WTC11 (cell line): ENCODE measurements at regions not wholly inside any gene's neighbourhood (a gene's known extent, or its start where the extent isn't known, plus 50 kb on each side); places are given as distances from the start of the nearest gene placed in this dataset.
A peak's percentile ranks its signal among the peaks of the same experiment; 100 is the strongest.
"Not testable (repeated sequence)": the region's sequence is repeated elsewhere in the genome, so short reads cannot be mapped to it uniquely, and the experiment has no call there.

Experiments used
- ATAC-seq: fragments of 200-7000 bp; cut with Tn5 transposase; 2 replicates; pipeline ENCODE4 v1.10.0; 2021; ENCODE audit warnings: mild to moderate bottlenecking, moderate library complexity
- CTCF ChIA-PET: fragments of 300-600 bp; sonication (Branson Sonifier 250); formaldehyde crosslinking; loops from one replicate; lab custom pipeline; 2021; ENCODE audit warnings: antibody characterized with exemption; lab: Charles Lee
- POLR2A ChIA-PET: fragments of 350-600 bp; sonication (Branson Sonifier 250); formaldehyde crosslinking; loops from one replicate; lab custom pipeline; 2021; ENCODE audit warnings: antibody characterized with exemption; lab: Charles Lee
- DNase-seq: peaks from one replicate; pipeline ENCODE4 v3.0.0; 2021; ENCODE audit warnings: low spot score
- H3K27ac Mint-ChIP-seq: 2 replicates; pipeline ENCODE4 v1.8.0; 2021; ENCODE audit warnings: mixed read lengths
- H3K27me3 Mint-ChIP-seq: 2 replicates; pipeline ENCODE4 v1.8.0; 2021; ENCODE audit warnings: low read depth, mild to moderate bottlenecking, moderate library complexity, mixed read lengths
- H3K36me3 Mint-ChIP-seq: 2 replicates; pipeline ENCODE4 v1.8.0; 2021; ENCODE audit warnings: mixed read lengths
- H3K4me1 Mint-ChIP-seq: 2 replicates; pipeline ENCODE4 v1.8.0; 2022; ENCODE audit warnings: mixed read lengths
- H3K4me3 Mint-ChIP-seq: 2 replicates; pipeline ENCODE4 v1.8.0; 2021; ENCODE audit warnings: mild to moderate bottlenecking, moderate library complexity, mixed read lengths
- H3K9me3 Mint-ChIP-seq: 2 replicates; pipeline ENCODE4 v1.8.0; 2021; ENCODE audit warnings: mixed read lengths
- AFF4 ChIP-seq: sonication (generic); formaldehyde crosslinking; IDR thresholded peaks from 2 replicates; pipeline ENCODE4 v1.8.1; 2023; ENCODE audit warnings: mild to moderate bottlenecking, missing genetic modification reagents, borderline replicate concordance
- ATF1 ChIP-seq: sonication (generic); formaldehyde crosslinking; IDR thresholded peaks from 2 replicates; pipeline ENCODE4 v1.8.1; 2023; ENCODE audit warnings: mild to moderate bottlenecking, moderate library complexity, missing genetic modification reagents
- E2F5 ChIP-seq: sonication (generic); formaldehyde crosslinking; IDR thresholded peaks from 2 replicates; pipeline ENCODE4 v1.8.1; 2022; ENCODE audit warnings: mild to moderate bottlenecking, moderate library complexity, missing genetic modification reagents
- EMX1 ChIP-seq: fragments of 250-450 bp; sonication (Bioruptor Pico); IDR thresholded peaks from 2 replicates; pipeline ENCODE4 v1.8.0; 2021; ENCODE audit warnings: mild to moderate bottlenecking
- FOXK1 ChIP-seq: sonication (generic); formaldehyde crosslinking; IDR thresholded peaks from 2 replicates; pipeline ENCODE4 v1.8.0; 2022; ENCODE audit warnings: mild to moderate bottlenecking, moderate library complexity, missing genetic modification reagents
- FOXP1 ChIP-seq: sonication (generic); formaldehyde crosslinking; IDR thresholded peaks from 2 replicates; pipeline ENCODE4 v1.8.0; 2022; ENCODE audit warnings: missing genetic modification reagents, mild to moderate bottlenecking, moderate library complexity, borderline replicate concordance
- FOXP4 ChIP-seq: sonication (generic); formaldehyde crosslinking; IDR thresholded peaks from 2 replicates; pipeline ENCODE4 v1.8.0; 2022; ENCODE audit warnings: mild to moderate bottlenecking, missing genetic modification reagents
- NFYB ChIP-seq: sonication (generic); formaldehyde crosslinking; conservative IDR thresholded peaks from 2 replicates; pipeline ENCODE4 v1.8.0; 2022; ENCODE audit warnings: low read depth, missing genetic modification reagents
- RELA ChIP-seq: sonication (generic); formaldehyde crosslinking; IDR thresholded peaks from 2 replicates; pipeline ENCODE4 v1.8.1; 2022; ENCODE audit warnings: missing genetic modification reagents, mild to moderate bottlenecking, borderline replicate concordance
- SMAD4 ChIP-seq: sonication (generic); formaldehyde crosslinking; IDR thresholded peaks from 2 replicates; pipeline ENCODE4 v1.8.0; 2022; ENCODE audit warnings: mild to moderate bottlenecking, missing genetic modification reagents
- SP1 ChIP-seq: sonication (generic); formaldehyde crosslinking; conservative IDR thresholded peaks from 2 replicates; pipeline ENCODE4 v1.8.1; 2022; ENCODE audit warnings: missing genetic modification reagents
- TCF7 ChIP-seq: sonication (generic); formaldehyde crosslinking; IDR thresholded peaks from 2 replicates; pipeline ENCODE4 v1.8.0; 2022; ENCODE audit warnings: mild to moderate bottlenecking, low read depth, missing genetic modification reagents, moderate library complexity
- TP53 ChIP-seq: sonication (generic); formaldehyde crosslinking; IDR thresholded peaks from 2 replicates; pipeline ENCODE4 v1.8.1; 2023; ENCODE audit warnings: mild to moderate bottlenecking, missing genetic modification reagents
- ZNF232 ChIP-seq: sonication (generic); formaldehyde crosslinking; IDR thresholded peaks from 2 replicates; pipeline ENCODE4 v1.8.0; 2022; ENCODE audit warnings: mild to moderate bottlenecking, missing genetic modification reagents
- ZNF317 ChIP-seq: sonication (generic); formaldehyde crosslinking; IDR thresholded peaks from 2 replicates; pipeline ENCODE4 v1.8.1; 2023; ENCODE audit warnings: low read depth, mild to moderate bottlenecking, moderate library complexity, missing genetic modification reagents, borderline replicate concordance
- ZNF671 ChIP-seq: fragments of 250-450 bp; sonication (Bioruptor Pico); IDR thresholded peaks from 2 replicates; pipeline ENCODE4 v1.8.0; 2021; ENCODE audit warnings: mild to moderate bottlenecking
- TF ChIP-seq, protein P1 (sequence below): fragments of 200-600 bp; IDR thresholded peaks from 2 replicates; pipeline ENCODE4 v1.8.0; 2022; ENCODE audit warnings: antibody characterized with exemption
- TF ChIP-seq, protein P2 (sequence below): fragments of 250-450 bp; sonication (Bioruptor Pico); IDR thresholded peaks from 2 replicates; pipeline ENCODE4 v1.9.0; 2021; ENCODE audit warnings: mild to moderate bottlenecking

- ATAC-seq (peak; percentile 72), DNase-seq (no peak)
- CTCF ChIA-PET = interaction anchor here (0.6 to 1.6 kb wide), 25 partner anchors 8 to 342 kb away, joined by 3 to 10 read pairs (median 3); partner anchors contain the start of gene SEPTIN7
- Mint-ChIP-seq H3K4me1 (peaks cover 16% of the 10 kb centered on the region), H3K36me3 (peaks cover 14% of the 10 kb centered on the region), H3K4me3 (no peak overlapping the region), H3K9me3 (peaks cover 24% of the 10 kb centered on the region), H3K27me3 (no peaks in the 10 kb centered on the region), H3K27ac (no peak overlapping the region)
- POLR2A ChIA-PET = no interaction called here
- TF ChIP-seq TCF7 (CRISPR knock-in tag) (no peak), TP53 (no peak), RELA (CRISPR knock-in tag) (no peak), SMAD4 (CRISPR knock-in tag) (no peak), FOXP4 (CRISPR knock-in tag) (no peak), ZNF317 (CRISPR knock-in tag) (no peak), NFYB (CRISPR knock-in tag) (no peak)
- TF ChIP-seq, protein P1, sequence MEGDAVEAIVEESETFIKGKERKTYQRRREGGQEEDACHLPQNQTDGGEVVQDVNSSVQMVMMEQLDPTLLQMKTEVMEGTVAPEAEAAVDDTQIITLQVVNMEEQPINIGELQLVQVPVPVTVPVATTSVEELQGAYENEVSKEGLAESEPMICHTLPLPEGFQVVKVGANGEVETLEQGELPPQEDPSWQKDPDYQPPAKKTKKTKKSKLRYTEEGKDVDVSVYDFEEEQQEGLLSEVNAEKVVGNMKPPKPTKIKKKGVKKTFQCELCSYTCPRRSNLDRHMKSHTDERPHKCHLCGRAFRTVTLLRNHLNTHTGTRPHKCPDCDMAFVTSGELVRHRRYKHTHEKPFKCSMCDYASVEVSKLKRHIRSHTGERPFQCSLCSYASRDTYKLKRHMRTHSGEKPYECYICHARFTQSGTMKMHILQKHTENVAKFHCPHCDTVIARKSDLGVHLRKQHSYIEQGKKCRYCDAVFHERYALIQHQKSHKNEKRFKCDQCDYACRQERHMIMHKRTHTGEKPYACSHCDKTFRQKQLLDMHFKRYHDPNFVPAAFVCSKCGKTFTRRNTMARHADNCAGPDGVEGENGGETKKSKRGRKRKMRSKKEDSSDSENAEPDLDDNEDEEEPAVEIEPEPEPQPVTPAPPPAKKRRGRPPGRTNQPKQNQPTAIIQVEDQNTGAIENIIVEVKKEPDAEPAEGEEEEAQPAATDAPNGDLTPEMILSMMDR = peak; percentile 84
Observed at GRCh38 chr7:35975851-35976454, 175.1 kb downstream of the SEPTIN7 start.

- H3K27me3 Mint-ChIP-seq, POLR2A ChIA-PET, DNase-seq, H3K27ac Mint-ChIP-seq, H3K4me3 Mint-ChIP-seq: not testable (repeated sequence)
- peak; percentile 61 for ATAC-seq
- CTCF ChIA-PET = interaction anchor here (0.6 kb wide), 1 partner anchor 108 kb away, joined by 3 read pairs; no protein-coding TSS in a partner anchor
- peaks cover 18% of the 10 kb centered on the region for H3K9me3 Mint-ChIP-seq
- H3K36me3 Mint-ChIP-seq = peaks cover 14% of the 10 kb centered on the region
- peaks cover 16% of the 10 kb centered on the region for H3K4me1 Mint-ChIP-seq
Observed at GRCh38 chr7:35978816-35979640, 174.0 kb upstream of the EEPD1 start.

GRCh38 chr7:35982600-35982999, 170.5 kb upstream of the EEPD1 start:
- no peaks in the 10 kb centered on the region for H3K27me3 Mint-ChIP-seq
- CTCF ChIA-PET = no interaction called here
- peaks cover 1% of the 10 kb centered on the region for H3K9me3 Mint-ChIP-seq
- no peak for DNase-seq
- ATAC-seq = no peak
- TF ChIP-seq EMX1 (no peak), SP1 (no peak), FOXK1 (CRISPR knock-in tag) (no peak), ATF1 (no peak), ZNF232 (CRISPR knock-in tag) (no peak), E2F5 (CRISPR knock-in tag) (no peak), FOXP1 (no peak), AFF4 (no peak), ZNF671 (no peak)
- TF ChIP-seq, protein P2, sequence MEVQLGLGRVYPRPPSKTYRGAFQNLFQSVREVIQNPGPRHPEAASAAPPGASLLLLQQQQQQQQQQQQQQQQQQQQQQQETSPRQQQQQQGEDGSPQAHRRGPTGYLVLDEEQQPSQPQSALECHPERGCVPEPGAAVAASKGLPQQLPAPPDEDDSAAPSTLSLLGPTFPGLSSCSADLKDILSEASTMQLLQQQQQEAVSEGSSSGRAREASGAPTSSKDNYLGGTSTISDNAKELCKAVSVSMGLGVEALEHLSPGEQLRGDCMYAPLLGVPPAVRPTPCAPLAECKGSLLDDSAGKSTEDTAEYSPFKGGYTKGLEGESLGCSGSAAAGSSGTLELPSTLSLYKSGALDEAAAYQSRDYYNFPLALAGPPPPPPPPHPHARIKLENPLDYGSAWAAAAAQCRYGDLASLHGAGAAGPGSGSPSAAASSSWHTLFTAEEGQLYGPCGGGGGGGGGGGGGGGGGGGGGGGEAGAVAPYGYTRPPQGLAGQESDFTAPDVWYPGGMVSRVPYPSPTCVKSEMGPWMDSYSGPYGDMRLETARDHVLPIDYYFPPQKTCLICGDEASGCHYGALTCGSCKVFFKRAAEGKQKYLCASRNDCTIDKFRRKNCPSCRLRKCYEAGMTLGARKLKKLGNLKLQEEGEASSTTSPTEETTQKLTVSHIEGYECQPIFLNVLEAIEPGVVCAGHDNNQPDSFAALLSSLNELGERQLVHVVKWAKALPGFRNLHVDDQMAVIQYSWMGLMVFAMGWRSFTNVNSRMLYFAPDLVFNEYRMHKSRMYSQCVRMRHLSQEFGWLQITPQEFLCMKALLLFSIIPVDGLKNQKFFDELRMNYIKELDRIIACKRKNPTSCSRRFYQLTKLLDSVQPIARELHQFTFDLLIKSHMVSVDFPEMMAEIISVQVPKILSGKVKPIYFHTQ (CRISPR knock-in tag) = no peak
- no peak overlapping the region for H3K4me3 Mint-ChIP-seq
- peaks cover 19% of the 10 kb centered on the region for H3K4me1 Mint-ChIP-seq
- H3K36me3 Mint-ChIP-seq = no peaks in the 10 kb centered on the region
- POLR2A ChIA-PET = no interaction called here
- H3K27ac Mint-ChIP-seq = no peak overlapping the region
